ENCODE measurements at regions not wholly inside any gene's neighbourhood (a gene's known extent, or its start where the extent isn't known, plus 50 kb on each side); places are given as distances from the start of the nearest gene placed in this dataset.

GRCh38 chr6:104087765-104088164 lies 772.0 kb downstream of the HACE1 start:
- TF ChIP-seq EP300 (IDR thresholded peaks at IDR 0.05) (no peak), CTCF (IDR thresholded peaks at IDR 0.05) (no peak)

Data from tibial nerve (tissue), 4 donors.